ENCODE measurements at regions not wholly inside any gene's neighbourhood (a gene's known extent, or its start where the extent isn't known, plus 50 kb on each side); places are given as distances from the start of the nearest gene placed in this dataset.

GRCh38 chr3:17836092-17836491, 93.7 kb upstream of the TBC1D5 start:
- no peak for TF ChIP-seq CTCF (IDR thresholded peaks at IDR 0.05)
- TF ChIP-seq POLR2AphosphoS5 (IDR thresholded peaks at IDR 0.05): no peak
